A549 (cell line): ENCODE measurements at regions not wholly inside any gene's neighbourhood (a gene's known extent, or its start where the extent isn't known, plus 50 kb on each side); places are given as distances from the start of the nearest gene placed in this dataset.
"Not testable (repeated sequence)": the region's sequence is repeated elsewhere in the genome, so short reads cannot be mapped to it uniquely, and the experiment has no call there.

Source experiments
- ATAC-seq, 2 experiments: fragments of 200-7000 bp in 1 of 2; fragments of >200 bp in 1 of 2; cut with Nextera tagmentation in 1 of 2; cut with Tn5 transposase in 1 of 2; 3 replicates each; pipeline versions ENCODE4 v1.8.0 to v1.9.1; 2018 to 2020; ENCODE audit warnings: mild to moderate bottlenecking in 1 of 2, moderate library complexity in 1 of 2
- CTCF ChIA-PET: fragments of 300-600 bp; sonication (Branson Sonifier 250); formaldehyde crosslinking; extraction: SDS; loops from one replicate; lab custom pipeline; 2021; ENCODE audit warnings: antibody characterized with exemption, inconsistent platforms; lab: Yijun Ruan, JAX
- POLR2A ChIA-PET: fragments of 350-600 bp; formaldehyde crosslinking; extraction: SDS; loops from one replicate; lab custom pipeline; 2021; ENCODE audit warnings: antibody characterized with exemption, inconsistent platforms; lab: Yijun Ruan, JAX
- DNase-seq, 2 experiments: peaks; one replicate each; pipeline versions ENCODE4 v3.0.0 to v3.0.0-alpha.2; 2011 to 2016; ENCODE audit warnings: low read depth in 1 of 2, low spot score in 1 of 2
- FAIRE-seq: peaks from 2 replicates; lab custom pipeline; 2011; peaks lifted over from hg19 to GRCh38; lab: Jason Lieb, UNC
- H3K27ac ChIP-seq, 2 experiments: fragments of >200 bp; sonication (Bioruptor Twin); formaldehyde crosslinking; 3 replicates each; pipeline ENCODE4 v1.5.1; 2016 to 2017
- H3K4me1 ChIP-seq: fragments of >200 bp; sonication (Bioruptor Twin); formaldehyde crosslinking; 3 replicates; pipeline ENCODE4 v1.6.1; 2016
- H3K4me2 ChIP-seq: fragments of >200 bp; sonication (Bioruptor Twin); formaldehyde crosslinking; 3 replicates; pipeline ENCODE4 v1.6.1; 2016
- H3K4me3 ChIP-seq: fragments of >200 bp; sonication (Bioruptor Twin); formaldehyde crosslinking; 3 replicates; pipeline ENCODE4 v1.5.1; 2016
- H3K9me3 ChIP-seq: fragments of >200 bp; sonication (Bioruptor Twin); formaldehyde crosslinking; 3 replicates; pipeline ENCODE4 v1.6.1; 2016
- ATOH8 ChIP-seq: fragments of 250-450 bp; sonication (Bioruptor Pico); IDR thresholded peaks from 2 replicates; pipeline ENCODE4 v1.5.0; 2020; ENCODE audit warnings: low read depth, mild to moderate bottlenecking, moderate library complexity
- FOSB ChIP-seq: fragments of 250-450 bp; sonication (Bioruptor Pico); IDR thresholded peaks from 2 replicates; pipeline ENCODE4 v1.5.0; 2020; ENCODE audit warnings: mild to moderate bottlenecking, moderate library complexity
- FOSL2 ChIP-seq, 2 experiments: fragments of 450-650 bp in 1 of 2; fragments of >200 bp in 1 of 2; sonication (Bioruptor Twin) in 1 of 2; formaldehyde crosslinking; IDR thresholded peaks; 2 replicates each; pipeline versions ENCODE4 v1.5.0 to v1.6.1; 2016 to 2020; ENCODE audit warnings: mild to moderate bottlenecking in 1 of 2, moderate library complexity in 1 of 2
- HMGXB4 ChIP-seq: fragments of 250-450 bp; sonication (Bioruptor Pico); IDR thresholded peaks from 2 replicates; pipeline ENCODE4 v1.5.0; 2021; ENCODE audit warnings: mild to moderate bottlenecking, moderate library complexity, borderline replicate concordance
- JUN ChIP-seq, 2 experiments: fragments of >200 bp; sonication (Bioruptor Twin); formaldehyde crosslinking; IDR thresholded peaks; 2 replicates in 1 of 2; 3 replicates in 1 of 2; pipeline ENCODE4 v1.6.1; 2016 to 2017
- MAFK ChIP-seq: fragments of 450-650 bp; IDR thresholded peaks from 2 replicates; pipeline ENCODE4 v1.6.1; 2014; ENCODE audit not compliant: partially characterized antibody
- NFE2L2 ChIP-seq: fragments of 150-350 bp; conservative IDR thresholded peaks from 2 replicates; pipeline ENCODE4 v1.6.1; 2014; ENCODE audit warnings: low read length
- POLR2A ChIP-seq: IDR thresholded peaks from 2 replicates; pipeline ENCODE4 v1.6.1; 2012; ENCODE audit warnings: mild to moderate bottlenecking, low read length
- POLR2AphosphoS2 ChIP-seq: conservative IDR thresholded peaks from 2 replicates; pipeline ENCODE4 v1.6.1; 2012; ENCODE audit warnings: low read length, improper control_type of control experiment, inconsistent platforms
- REST ChIP-seq: fragments of 200-600 bp; sonication (generic); IDR thresholded peaks from 2 replicates; pipeline ENCODE4 v1.6.1; 2016; ENCODE audit warnings: antibody characterized with exemption, mild to moderate bottlenecking, moderate library complexity
- RNF2 ChIP-seq: fragments of 200-600 bp; sonication (generic); IDR thresholded peaks from 2 replicates; pipeline ENCODE4 v1.6.1; 2016; ENCODE audit warnings: low read depth, mild to moderate bottlenecking, antibody characterized with exemption, moderate library complexity, borderline replicate concordance
- SREBF2 ChIP-seq: fragments of 450-650 bp; IDR thresholded peaks from 2 replicates; pipeline ENCODE4 v1.6.1; 2014; ENCODE audit warnings: mild to moderate bottlenecking, moderate library complexity
- TP53 ChIP-seq: fragments of 250-450 bp; sonication (Bioruptor Pico); IDR thresholded peaks from 2 replicates; pipeline ENCODE4 v1.5.0; 2021; ENCODE audit warnings: mild to moderate bottlenecking, moderate library complexity
- USF2 ChIP-seq: fragments of 450-650 bp; IDR thresholded peaks from 2 replicates; pipeline ENCODE4 v1.6.1; 2014; ENCODE audit warnings: antibody characterized with exemption
- WGBS: methylation state at CpG from one replicate; pipeline ENCODE4 v1.1.6; 2017; ENCODE audit errors: missing lambda C conversion rate; 5-methylcytosine and 5-hydroxymethylcytosine counted together

GRCh38 chr11:87539596-87539995 is 501.9 kb downstream of the TMEM135 start:
- no peak overlapping the region for H3K27ac ChIP-seq
- 3% methylated on average over 1 of the region's 1 CpG for WGBS
- no peaks in the 10 kb centered on the region for H3K4me1 ChIP-seq
- no peak for ATAC-seq
- ChIA-PET POLR2A (no interaction called here), CTCF (interaction anchor here (3.7 kb wide), 1 partner anchor 15 kb away, joined by 8 read pairs; no protein-coding TSS in a partner anchor)
- no peak overlapping the region for H3K4me2 ChIP-seq
- no peaks in the 10 kb centered on the region; the same call in 2 of the 3 replicates for H3K9me3 ChIP-seq
- no peak overlapping the region for H3K4me3 ChIP-seq
- TF ChIP-seq JUN (IDR thresholded peaks at IDR 0.05), result no peak
- no peak for TF ChIP-seq TP53
- FAIRE-seq, result no peak
- DNase-seq, result no peak

GRCh38 chr11:87536565-87536964 is 498.8 kb downstream of the TMEM135 start:
- DNase-seq, result no peak
- Histone ChIP-seq H3K27ac (no peak overlapping the region), H3K4me1 (no peaks in the 10 kb centered on the region)
- FAIRE-seq, result no peak
- CTCF ChIA-PET, result no interaction called here
- 24% methylated on average over 4 of the region's 4 CpGs for WGBS
- peak; percentile 73 for TF ChIP-seq MAFK
- TF ChIP-seq RNF2, result no peak
- TF ChIP-seq, all 56 proteins: peak for 1
- H3K4me2 ChIP-seq, result no peak overlapping the region
- H3K4me3 ChIP-seq, result no peak overlapping the region
- POLR2A ChIA-PET, result no interaction called here
- ATAC-seq, result no peak
- H3K9me3 ChIP-seq, result no peaks in the 10 kb centered on the region

GRCh38 chr11:87536016-87536415 is 498.3 kb downstream of the TMEM135 start:
- H3K27ac ChIP-seq, result no peak overlapping the region
- WGBS, result 4% methylated on average over 2 of the region's 2 CpGs

GRCh38 chr11:87535513-87535912 is 497.8 kb downstream of the TMEM135 start:
- Histone ChIP-seq H3K4me1 (no peaks in the 10 kb centered on the region), H3K4me2 (no peak overlapping the region), H3K27ac (no peak overlapping the region), H3K9me3 (no peaks in the 10 kb centered on the region), H3K4me3 (no peak overlapping the region)
- WGBS, result 2% methylated on average over 4 of the region's 4 CpGs
- no peak for DNase-seq
- POLR2A ChIA-PET, result no interaction called here
- CTCF ChIA-PET, result interaction anchor here (1.7 kb wide), 1 partner anchor 40 kb away, joined by 3 read pairs; no protein-coding TSS in a partner anchor
- ATAC-seq, result no peak
- no peak for TF ChIP-seq REST
- TF ChIP-seq SREBF2, result no peak
- TF ChIP-seq USF2, result no peak
- FAIRE-seq, result no peak

More at GRCh38 chr11:87536016-87536415, 498.3 kb downstream of the TMEM135 start:
- ChIA-PET CTCF (interaction anchor here (1.7 kb wide), 1 partner anchor 39 kb away, joined by 3 read pairs; no protein-coding TSS in a partner anchor), POLR2A (no interaction called here)
- FAIRE-seq (no peak), ATAC-seq (no peak), DNase-seq (no peak)
- Histone ChIP-seq H3K9me3 (no peaks in the 10 kb centered on the region), H3K4me2 (no peak overlapping the region), H3K4me1 (no peaks in the 10 kb centered on the region), H3K4me3 (no peak overlapping the region)
- TF ChIP-seq POLR2AphosphoS2, result no peak
- TF ChIP-seq HMGXB4 (CRISPR knock-in tag), result no peak
- no peak for TF ChIP-seq USF2
- no peak for TF ChIP-seq TP53
- TF ChIP-seq FOSL2 (IDR thresholded peaks at IDR 0.05), result no peak
- no peak for TF ChIP-seq FOSL2 (CRISPR knock-in tag; IDR thresholded peaks at IDR 0.05)
- TF ChIP-seq FOSB (CRISPR knock-in tag), result no peak
- no peak for TF ChIP-seq ATOH8 (CRISPR knock-in tag)
- no peak for TF ChIP-seq NFE2L2
- no peak for TF ChIP-seq POLR2A

GRCh38 chr11:87531835-87532234 is 494.1 kb downstream of the TMEM135 start:
- H3K27ac ChIP-seq, POLR2A ChIA-PET, H3K4me2 ChIP-seq, H3K9me3 ChIP-seq, FAIRE-seq, H3K4me1 ChIP-seq, DNase-seq, CTCF ChIA-PET, ATAC-seq, H3K4me3 ChIP-seq: not testable (repeated sequence)
